Thyroid gland (tissue), 4 donors: ENCODE measurements at regions not wholly inside any gene's neighbourhood (a gene's known extent, or its start where the extent isn't known, plus 50 kb on each side); places are given as distances from the start of the nearest gene placed in this dataset.

Experiments
- DNase-seq, 2 donors: peaks; one replicate each; pipeline ENCODE4 v3.0.0-alpha.2; 2019
- H3K27ac ChIP-seq, 3 donors: fragments of 200-600 bp; sonication (generic); 1 replicate in 2 of 3; 2 replicates in 1 of 3; pipeline ENCODE4 v1.5.1; 2016 to 2019; ENCODE audit warnings: mild to moderate bottlenecking in 1 of 3, moderate library complexity in 1 of 3
- H3K27me3 ChIP-seq: fragments of 200-600 bp; sonication (generic); one replicate; pipeline ENCODE4 v1.5.1; 2019
- H3K36me3 ChIP-seq, 2 donors: fragments of 200-600 bp; sonication (generic); one replicate each; pipeline ENCODE4 v1.5.1; 2016 to 2019
- H3K4me1 ChIP-seq, 2 donors: fragments of 200-600 bp; sonication (generic); one replicate each; pipeline ENCODE4 v1.5.1; 2017 to 2019
- H3K4me3 ChIP-seq, 3 donors: fragments of 200-600 bp; sonication (generic); replicated peaks in 1 of 3; 1 replicate in 2 of 3; 2 replicates in 1 of 3; pipeline ENCODE4 v1.5.1; 2016; ENCODE audit warnings: mild to moderate bottlenecking in 1 of 3
- H3K9me3 ChIP-seq: fragments of 200-600 bp; sonication (generic); one replicate; pipeline ENCODE4 v1.5.1; 2017
- CTCF ChIP-seq, 6 experiments: fragments of 200-600 bp in 3 of 6; fragments of 450-650 bp in 3 of 6; sonication (generic) in 3 of 6; IDR thresholded peaks; one replicate each; pipeline ENCODE4 v1.5.1; 2016 to 2019; ENCODE audit warnings: antibody characterized with exemption in 6 of 6, mild to moderate bottlenecking in 2 of 6, inconsistent platforms in 1 of 6, moderate library complexity in 1 of 6
- POLR2A ChIP-seq, 2 donors: fragments of 450-650 bp; IDR thresholded peaks; one replicate each; pipeline ENCODE4 v1.6.1; 2017; ENCODE audit warnings: antibody characterized with exemption in 2 of 2, mild to moderate bottlenecking in 2 of 2, moderate library complexity in 1 of 2
- WGBS, 2 donors: methylation state at CpG; one replicate each; pipeline ENCODE4 v1.1.5; 2017; 5-methylcytosine and 5-hydroxymethylcytosine counted together
- intact Hi-C: fragments of 100-400 bp; cut with DNase I; formaldehyde crosslinking; loops from one replicate; pipeline ENCODE4 v1.15.1; 2023

DNA sequence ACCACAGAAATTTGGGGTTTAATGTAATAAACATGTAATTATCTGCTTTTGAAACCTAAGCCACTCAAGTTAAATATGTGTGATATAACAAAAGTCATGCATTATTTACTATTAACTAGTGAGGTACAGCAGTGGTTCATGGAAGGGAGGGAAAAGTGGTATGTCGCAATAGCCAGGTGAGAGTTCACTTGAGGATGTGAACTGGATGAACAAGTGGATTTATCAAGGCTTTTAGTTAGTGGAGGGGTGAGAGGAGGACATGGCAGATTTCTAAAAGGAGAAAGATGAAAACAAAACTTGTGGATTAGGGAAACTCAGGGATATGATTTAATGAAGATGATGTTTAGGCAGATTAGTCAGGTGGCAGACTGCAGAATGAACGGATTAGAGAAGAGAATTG is 141.3 kb upstream of the NFIB start:
- intact Hi-C loops = no loop called here
- no peak for DNase-seq
- H3K27me3 ChIP-seq = no peaks in the 10 kb centered on the region
- H3K36me3 ChIP-seq = no peaks in the 10 kb centered on the region
- no peaks in the 10 kb centered on the region for H3K4me1 ChIP-seq
- no peak overlapping the region for H3K27ac ChIP-seq
- TF ChIP-seq CTCF (IDR thresholded peaks at IDR 0.05) = no peak
- no peak for TF ChIP-seq POLR2A (IDR thresholded peaks at IDR 0.05)
- 91 to 95% methylated on average over 2 of the region's 2 CpGs for WGBS, 2 donors
- no peaks in the 10 kb centered on the region for H3K9me3 ChIP-seq
- no peak overlapping the region for H3K4me3 ChIP-seq

GRCh38 chr9:14453286-14453685 is 139.3 kb upstream of the NFIB start:
- Histone ChIP-seq H3K4me3 (no peak overlapping the region), H3K27me3 (no peaks in the 10 kb centered on the region), H3K27ac (no peak overlapping the region), H3K9me3 (no peaks in the 10 kb centered on the region), H3K36me3 (no peaks in the 10 kb centered on the region), H3K4me1 (no peaks in the 10 kb centered on the region)
- TF ChIP-seq POLR2A (IDR thresholded peaks at IDR 0.05) (no peak), CTCF (IDR thresholded peaks at IDR 0.05) (no peak)
- intact Hi-C loops = no loop called here
- no peak for DNase-seq

DNA sequence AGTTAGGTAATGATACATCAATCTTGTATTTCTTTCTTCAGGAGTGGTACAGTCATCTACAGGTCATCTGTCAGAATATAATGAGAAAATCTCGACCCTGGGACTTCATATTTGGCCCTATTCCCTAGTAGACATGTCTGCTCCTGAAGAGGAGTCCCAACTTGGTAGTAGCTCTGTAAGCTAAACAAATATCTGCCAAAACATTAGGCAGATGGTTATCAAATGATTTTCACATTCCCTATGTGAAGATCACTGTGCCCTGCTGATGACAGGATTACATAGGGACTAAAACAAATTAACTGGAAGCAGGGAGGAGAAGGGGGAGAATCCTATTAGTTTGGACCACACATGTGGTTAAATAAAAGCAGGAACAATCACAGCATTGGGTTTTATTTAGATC is 138.6 kb upstream of the NFIB start:
- Histone ChIP-seq H3K36me3 (no peaks in the 10 kb centered on the region), H3K9me3 (no peaks in the 10 kb centered on the region), H3K4me3 (no peak overlapping the region), H3K4me1 (no peaks in the 10 kb centered on the region), H3K27ac (no peak overlapping the region), H3K27me3 (no peaks in the 10 kb centered on the region)
- intact Hi-C loops = no loop called here
- no peak for DNase-seq
- TF ChIP-seq CTCF (IDR thresholded peaks at IDR 0.05) (no peak), POLR2A (IDR thresholded peaks at IDR 0.05) (no peak)
- WGBS, 2 donors = 53 to 57% methylated on average over 1 of the region's 1 CpG

- intact Hi-C loops = no loop called here
- Histone ChIP-seq H3K4me3 (no peak overlapping the region), H3K36me3 (no peaks in the 10 kb centered on the region), H3K4me1 (no peaks in the 10 kb centered on the region), H3K27me3 (no peaks in the 10 kb centered on the region), H3K9me3 (no peaks in the 10 kb centered on the region), H3K27ac (no peak overlapping the region)
- 81 to 82% methylated on average over 4 of the region's 4 CpGs for WGBS, 2 donors
- no peak for TF ChIP-seq CTCF (IDR thresholded peaks at IDR 0.05)
- no peak for TF ChIP-seq POLR2A (IDR thresholded peaks at IDR 0.05)
- DNase-seq = no peak
Observed at GRCh38 chr9:14451949-14452348, 138.0 kb upstream of the NFIB start.

GRCh38 chr9:14447103-14447502 is 133.2 kb upstream of the NFIB start:
- DNase-seq = no peak
- Histone ChIP-seq H3K9me3 (no peaks in the 10 kb centered on the region), H3K27ac (no peak overlapping the region), H3K27me3 (no peaks in the 10 kb centered on the region), H3K4me3 (no peak overlapping the region), H3K36me3 (no peaks in the 10 kb centered on the region), H3K4me1 (no peaks in the 10 kb centered on the region)
- TF ChIP-seq CTCF (IDR thresholded peaks at IDR 0.05) = no peak
- no peak for TF ChIP-seq POLR2A (IDR thresholded peaks at IDR 0.05)
- intact Hi-C loops = no loop called here
- 94 to 95% methylated on average over 3 of the region's 3 CpGs for WGBS, 2 donors
